SK-N-MC (cell line): ENCODE measurements at regions not wholly inside any gene's neighbourhood (a gene's known extent, or its start where the extent isn't known, plus 50 kb on each side); places are given as distances from the start of the nearest gene placed in this dataset.

Experiments used
- EZH2 ChIP-seq: fragments of 200-600 bp; sonication (generic); IDR thresholded peaks from one replicate; pipeline ENCODE4 v1.6.1; 2017; ENCODE audit warnings: antibody characterized with exemption
- FOXP2 ChIP-seq: optimal IDR thresholded peaks from 2 replicates; pipeline ENCODE3; 2011; ENCODE audit warnings: mild to moderate bottlenecking, moderate library complexity; ENCODE audit not compliant: insufficient read depth; ENCODE audit errors: extremely low read length, control extremely low read depth
- POLR2AphosphoS5 ChIP-seq: IDR thresholded peaks from 2 replicates; pipeline ENCODE4 v1.6.1; 2012; ENCODE audit warnings: mild to moderate bottlenecking, low read depth, low read length, borderline replicate concordance

GRCh38 chr15:37678124-37678523 lies 256.3 kb upstream of the TMCO5A start:
- TF ChIP-seq POLR2AphosphoS5 (no peak), EZH2 (no peak), FOXP2 (no peak)
